Parathyroid adenoma (tissue), 2 donors: ENCODE measurements at regions not wholly inside any gene's neighbourhood (a gene's known extent, or its start where the extent isn't known, plus 50 kb on each side); places are given as distances from the start of the nearest gene placed in this dataset.

Experiments
- H2AFZ ChIP-seq: fragments of 300-600 bp; sonication (generic); one replicate; pipeline ENCODE4 v1.7.0; 2017; ENCODE audit warnings: antibody characterized with exemption, mild to moderate bottlenecking
- H3K27ac ChIP-seq: fragments of 300-600 bp; sonication (generic); one replicate; pipeline ENCODE4 v1.7.0; 2017
- H3K27me3 ChIP-seq: fragments of 300-600 bp; sonication (generic); one replicate; pipeline ENCODE4 v1.7.0; 2017; ENCODE audit warnings: low read length; ENCODE audit not compliant: control insufficient read depth, insufficient read depth
- H3K36me3 ChIP-seq: fragments of 300-600 bp; sonication (generic); one replicate; pipeline ENCODE4 v1.7.0; 2017; ENCODE audit warnings: low read length; ENCODE audit not compliant: control insufficient read depth, insufficient read depth
- H3K4me1 ChIP-seq: fragments of 300-600 bp; sonication (generic); one replicate; pipeline ENCODE4 v1.7.0; 2017; ENCODE audit warnings: control low read depth
- H3K4me2 ChIP-seq: fragments of 300-600 bp; sonication (generic); one replicate; pipeline ENCODE4 v1.7.0; 2017; ENCODE audit warnings: low read length
- H3K4me3 ChIP-seq: fragments of 300-600 bp; sonication (generic); one replicate; pipeline ENCODE4 v1.7.0; 2017; ENCODE audit warnings: low read depth, low read length
- H3K79me2 ChIP-seq: fragments of 300-600 bp; sonication (generic); one replicate; pipeline ENCODE4 v1.7.0; 2017; ENCODE audit warnings: control low read depth
- H3K9ac ChIP-seq: fragments of 300-600 bp; sonication (generic); one replicate; pipeline ENCODE4 v1.7.0; 2017; ENCODE audit warnings: mild to moderate bottlenecking
- H3K9me3 ChIP-seq: fragments of 300-600 bp; sonication (generic); one replicate; pipeline ENCODE4 v1.7.0; 2017; ENCODE audit warnings: low read length; ENCODE audit not compliant: control insufficient read depth
- TF ChIP-seq, protein P1 (sequence below): fragments of 300-600 bp; sonication (generic); IDR thresholded peaks from one replicate; pipeline ENCODE4 v1.7.0; 2017; ENCODE audit warnings: antibody characterized with exemption, mild to moderate bottlenecking
- donor health status: primary hyperparathyroidism.

DNA sequence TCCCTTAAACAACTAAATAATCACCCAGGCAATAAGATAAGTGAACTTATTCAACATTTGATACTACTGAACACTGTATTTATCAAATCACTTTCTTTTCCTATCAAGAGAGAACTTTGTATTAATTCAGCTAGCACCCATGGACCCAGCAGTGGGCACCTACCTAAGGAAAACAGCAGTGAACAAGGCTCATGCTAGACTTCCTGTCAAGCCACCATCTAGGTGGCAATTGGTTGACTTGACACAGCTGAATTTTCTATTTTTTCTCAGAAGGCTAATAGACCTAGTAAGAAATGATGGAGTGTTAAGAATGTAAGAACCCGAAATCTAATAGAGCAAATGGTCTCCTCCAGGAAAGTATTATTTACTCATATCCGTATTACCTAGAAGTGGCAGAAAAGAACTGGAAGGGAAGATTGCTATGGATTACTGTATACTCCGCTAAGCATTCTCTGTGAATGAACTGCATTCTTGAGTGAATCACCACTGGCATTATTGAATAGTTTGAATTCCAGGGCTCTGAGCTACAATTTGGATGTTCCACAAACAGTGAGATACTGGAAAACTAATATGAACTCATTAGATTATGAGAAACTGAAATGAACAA lies 988.2 kb upstream of the CDH2 start:
- Histone ChIP-seq H3K4me1 (no peaks in the 10 kb centered on the region), H3K79me2 (no peaks in the 10 kb centered on the region), H3K36me3 (no peaks in the 10 kb centered on the region), H2AFZ (no peak overlapping the region), H3K27ac (no peak overlapping the region), H3K4me2 (no peak overlapping the region), H3K4me3 (no peak overlapping the region), H3K27me3 (no peaks in the 10 kb centered on the region), H3K9me3 (no peaks in the 10 kb centered on the region), H3K9ac (no peak overlapping the region)
- TF ChIP-seq, protein P1, sequence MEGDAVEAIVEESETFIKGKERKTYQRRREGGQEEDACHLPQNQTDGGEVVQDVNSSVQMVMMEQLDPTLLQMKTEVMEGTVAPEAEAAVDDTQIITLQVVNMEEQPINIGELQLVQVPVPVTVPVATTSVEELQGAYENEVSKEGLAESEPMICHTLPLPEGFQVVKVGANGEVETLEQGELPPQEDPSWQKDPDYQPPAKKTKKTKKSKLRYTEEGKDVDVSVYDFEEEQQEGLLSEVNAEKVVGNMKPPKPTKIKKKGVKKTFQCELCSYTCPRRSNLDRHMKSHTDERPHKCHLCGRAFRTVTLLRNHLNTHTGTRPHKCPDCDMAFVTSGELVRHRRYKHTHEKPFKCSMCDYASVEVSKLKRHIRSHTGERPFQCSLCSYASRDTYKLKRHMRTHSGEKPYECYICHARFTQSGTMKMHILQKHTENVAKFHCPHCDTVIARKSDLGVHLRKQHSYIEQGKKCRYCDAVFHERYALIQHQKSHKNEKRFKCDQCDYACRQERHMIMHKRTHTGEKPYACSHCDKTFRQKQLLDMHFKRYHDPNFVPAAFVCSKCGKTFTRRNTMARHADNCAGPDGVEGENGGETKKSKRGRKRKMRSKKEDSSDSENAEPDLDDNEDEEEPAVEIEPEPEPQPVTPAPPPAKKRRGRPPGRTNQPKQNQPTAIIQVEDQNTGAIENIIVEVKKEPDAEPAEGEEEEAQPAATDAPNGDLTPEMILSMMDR = no peak

DNA sequence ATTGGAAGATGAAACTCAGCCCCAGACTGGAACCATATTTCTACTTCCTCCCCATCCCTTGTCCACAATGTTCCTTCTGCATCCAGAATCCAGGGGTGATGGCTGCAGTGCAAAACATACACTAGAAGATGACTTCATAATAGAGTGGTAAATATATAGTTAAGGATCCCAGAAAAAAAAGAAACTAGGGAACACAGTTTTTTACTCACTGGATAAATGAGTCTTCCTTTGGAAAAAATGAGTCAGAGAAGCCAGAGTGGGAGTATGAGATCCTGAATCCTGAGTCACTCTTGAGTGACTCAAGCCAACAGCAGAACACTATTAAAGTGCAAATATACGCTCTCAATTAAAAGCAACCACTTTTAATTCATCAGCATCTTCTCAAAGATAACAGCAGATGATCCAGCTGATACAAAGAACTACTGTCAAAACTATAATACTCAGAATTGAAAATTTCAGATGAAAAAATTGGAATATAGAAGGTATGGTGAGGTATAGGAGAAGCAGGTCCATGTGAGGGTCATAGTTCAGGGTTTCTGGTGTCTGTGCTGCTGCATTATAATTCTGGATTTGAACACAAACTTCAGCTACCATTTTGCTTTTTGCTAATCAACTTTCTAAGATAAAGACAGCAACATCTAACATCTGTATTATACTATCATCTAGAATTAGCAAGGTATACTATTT lies 987.2 kb upstream of the CDH2 start:
- TF ChIP-seq, protein P1 = no peak
- H3K4me3 ChIP-seq = no peak overlapping the region
- H3K27me3 ChIP-seq = no peaks in the 10 kb centered on the region
- no peak overlapping the region for H2AFZ ChIP-seq
- no peak overlapping the region for H3K9ac ChIP-seq
- H3K36me3 ChIP-seq = no peaks in the 10 kb centered on the region
- H3K4me2 ChIP-seq = no peak overlapping the region
- H3K4me1 ChIP-seq = no peaks in the 10 kb centered on the region
- no peak overlapping the region for H3K27ac ChIP-seq
- no peaks in the 10 kb centered on the region for H3K9me3 ChIP-seq
- no peaks in the 10 kb centered on the region for H3K79me2 ChIP-seq

DNA sequence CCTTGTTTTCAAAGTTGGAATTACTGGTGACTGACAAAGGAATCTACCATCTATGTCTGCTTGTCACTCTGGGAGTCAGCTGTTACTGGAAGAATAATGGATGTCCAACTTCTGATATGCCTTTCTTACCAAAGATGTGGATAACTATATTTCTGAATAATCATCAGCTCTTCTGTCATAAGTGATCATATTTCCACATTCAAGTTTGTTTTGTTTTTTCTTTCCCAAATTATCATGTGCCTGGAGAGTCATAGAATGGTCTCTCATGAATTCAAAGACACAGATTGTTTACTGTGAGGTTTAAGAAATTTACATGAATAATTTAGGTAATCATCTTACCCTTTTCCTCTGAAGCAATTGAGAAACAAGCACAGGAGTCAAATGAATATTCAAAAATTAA lies 986.7 kb upstream of the CDH2 start:
- Histone ChIP-seq H3K79me2 (no peaks in the 10 kb centered on the region), H3K9ac (no peak overlapping the region), H3K4me2 (no peak overlapping the region), H3K9me3 (no peaks in the 10 kb centered on the region), H3K4me1 (no peaks in the 10 kb centered on the region), H3K27me3 (no peaks in the 10 kb centered on the region), H3K27ac (no peak overlapping the region), H2AFZ (no peak overlapping the region), H3K4me3 (no peak overlapping the region), H3K36me3 (no peaks in the 10 kb centered on the region)
- TF ChIP-seq, protein P1 = no peak

DNA sequence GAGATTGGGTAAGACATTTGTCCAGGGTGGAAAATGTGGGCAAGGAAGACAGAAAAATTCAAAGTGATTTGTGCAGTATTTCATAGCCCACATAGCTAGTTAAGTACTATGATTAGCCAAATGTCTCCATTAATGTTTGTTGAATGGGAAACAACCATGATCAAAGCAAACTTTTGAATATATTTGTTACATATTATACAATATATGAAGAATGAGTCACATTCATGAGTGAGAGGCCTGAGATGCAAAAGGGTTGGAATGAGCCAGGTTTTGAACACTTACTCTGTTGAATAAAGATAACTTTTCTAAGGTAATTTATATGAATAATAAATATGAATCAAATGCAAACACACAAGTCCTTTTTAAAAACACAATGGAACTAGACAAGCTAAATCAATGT lies 984.5 kb upstream of the CDH2 start:
- Histone ChIP-seq H3K36me3 (no peaks in the 10 kb centered on the region), H3K4me1 (no peaks in the 10 kb centered on the region), H3K9ac (no peak overlapping the region), H3K27ac (no peak overlapping the region), H3K79me2 (no peaks in the 10 kb centered on the region), H3K9me3 (no peaks in the 10 kb centered on the region), H3K4me3 (no peak overlapping the region), H3K4me2 (no peak overlapping the region), H3K27me3 (no peaks in the 10 kb centered on the region), H2AFZ (no peak overlapping the region)
- TF ChIP-seq, protein P1 = no peak

DNA sequence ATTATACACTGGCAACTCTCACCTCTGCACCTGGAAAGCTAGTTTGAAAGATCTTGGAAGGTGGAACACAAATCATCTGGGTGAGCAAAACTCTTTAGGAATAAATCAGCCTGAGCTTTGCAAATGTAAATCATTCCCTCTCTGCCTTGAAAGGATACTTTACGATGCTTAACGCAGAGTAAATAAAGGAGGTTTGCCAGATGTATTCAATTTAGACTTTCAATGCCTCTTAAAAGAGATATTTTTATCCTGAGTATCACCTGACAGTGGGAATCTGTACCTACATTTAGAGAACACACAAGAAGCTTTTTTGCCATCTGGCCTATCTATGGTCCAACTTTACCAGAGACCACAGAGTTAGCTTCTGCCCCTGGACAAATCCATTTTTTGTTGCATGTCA lies 983.2 kb upstream of the CDH2 start:
- TF ChIP-seq, protein P1 = no peak
- H3K9ac ChIP-seq = no peak overlapping the region
- H3K79me2 ChIP-seq = no peaks in the 10 kb centered on the region
- no peaks in the 10 kb centered on the region for H3K4me1 ChIP-seq
- H3K9me3 ChIP-seq = no peaks in the 10 kb centered on the region
- H3K27ac ChIP-seq = no peak overlapping the region
- H3K36me3 ChIP-seq = no peaks in the 10 kb centered on the region
- no peak overlapping the region for H3K4me2 ChIP-seq
- no peaks in the 10 kb centered on the region for H3K27me3 ChIP-seq
- no peak overlapping the region for H2AFZ ChIP-seq
- no peak overlapping the region for H3K4me3 ChIP-seq
